ENCODE measurements at regions not wholly inside any gene's neighbourhood (a gene's known extent, or its start where the extent isn't known, plus 50 kb on each side); places are given as distances from the start of the nearest gene placed in this dataset.

GRCh38 chr10:52409195-52409594 lies 95.1 kb downstream of the DKK1 start:
- TF ChIP-seq, protein P1, sequence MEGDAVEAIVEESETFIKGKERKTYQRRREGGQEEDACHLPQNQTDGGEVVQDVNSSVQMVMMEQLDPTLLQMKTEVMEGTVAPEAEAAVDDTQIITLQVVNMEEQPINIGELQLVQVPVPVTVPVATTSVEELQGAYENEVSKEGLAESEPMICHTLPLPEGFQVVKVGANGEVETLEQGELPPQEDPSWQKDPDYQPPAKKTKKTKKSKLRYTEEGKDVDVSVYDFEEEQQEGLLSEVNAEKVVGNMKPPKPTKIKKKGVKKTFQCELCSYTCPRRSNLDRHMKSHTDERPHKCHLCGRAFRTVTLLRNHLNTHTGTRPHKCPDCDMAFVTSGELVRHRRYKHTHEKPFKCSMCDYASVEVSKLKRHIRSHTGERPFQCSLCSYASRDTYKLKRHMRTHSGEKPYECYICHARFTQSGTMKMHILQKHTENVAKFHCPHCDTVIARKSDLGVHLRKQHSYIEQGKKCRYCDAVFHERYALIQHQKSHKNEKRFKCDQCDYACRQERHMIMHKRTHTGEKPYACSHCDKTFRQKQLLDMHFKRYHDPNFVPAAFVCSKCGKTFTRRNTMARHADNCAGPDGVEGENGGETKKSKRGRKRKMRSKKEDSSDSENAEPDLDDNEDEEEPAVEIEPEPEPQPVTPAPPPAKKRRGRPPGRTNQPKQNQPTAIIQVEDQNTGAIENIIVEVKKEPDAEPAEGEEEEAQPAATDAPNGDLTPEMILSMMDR (IDR thresholded peaks at IDR 0.05; ENCODE audit: low read depth, low read length, poor library complexity, severe bottlenecking), result no peak
- no peak for TF ChIP-seq EZH2phosphoT487 (IDR thresholded peaks at IDR 0.05; ENCODE audit: borderline replicate concordance, low read length)

Data from DOHH2 (cell line).